ENCODE measurements at regions not wholly inside any gene's neighbourhood (a gene's known extent, or its start where the extent isn't known, plus 50 kb on each side); places are given as distances from the start of the nearest gene placed in this dataset.
"Not testable (repeated sequence)": the region's sequence is repeated elsewhere in the genome, so short reads cannot be mapped to it uniquely, and the experiment has no call there.

DNA sequence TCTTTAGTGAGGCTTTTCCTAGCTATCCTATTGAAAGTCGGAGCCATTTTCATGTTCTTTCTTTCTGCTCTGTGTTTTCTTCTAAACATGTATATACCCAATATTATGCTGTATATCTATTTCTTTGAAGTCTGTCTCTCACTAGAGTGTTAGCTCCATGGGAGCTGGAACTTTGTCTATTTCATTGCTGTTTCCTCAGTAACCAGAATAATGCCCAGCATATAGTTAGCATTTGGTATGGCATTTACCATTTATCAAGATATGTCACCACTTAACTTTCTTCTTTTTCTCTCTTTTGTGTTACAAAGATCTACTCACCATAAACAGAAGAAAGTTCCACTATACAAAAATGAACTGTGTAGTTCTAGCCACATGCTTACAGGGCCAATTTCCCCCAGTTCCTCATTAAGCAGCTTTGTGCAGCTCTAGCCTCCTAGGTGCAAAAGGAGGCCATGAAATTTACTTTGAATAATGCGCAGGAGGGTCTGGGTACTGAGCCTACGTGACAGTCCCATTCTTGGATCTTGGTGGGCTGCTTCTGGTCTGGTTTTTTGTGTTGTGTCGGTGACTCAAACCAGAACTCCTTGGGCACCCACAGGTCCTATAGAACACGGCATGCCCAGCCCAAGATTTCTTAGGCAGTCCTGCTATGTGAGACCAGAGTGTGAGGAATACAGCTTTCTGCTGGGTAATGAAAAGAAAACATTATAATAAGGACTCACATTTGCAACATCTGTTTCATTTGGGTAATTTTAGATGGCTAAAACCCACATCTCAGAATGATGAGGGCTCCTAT, 302.3 kb upstream of the IGFBP7 start:
- no peak for DNase-seq (ENCODE audit: low spot score)

DNA sequence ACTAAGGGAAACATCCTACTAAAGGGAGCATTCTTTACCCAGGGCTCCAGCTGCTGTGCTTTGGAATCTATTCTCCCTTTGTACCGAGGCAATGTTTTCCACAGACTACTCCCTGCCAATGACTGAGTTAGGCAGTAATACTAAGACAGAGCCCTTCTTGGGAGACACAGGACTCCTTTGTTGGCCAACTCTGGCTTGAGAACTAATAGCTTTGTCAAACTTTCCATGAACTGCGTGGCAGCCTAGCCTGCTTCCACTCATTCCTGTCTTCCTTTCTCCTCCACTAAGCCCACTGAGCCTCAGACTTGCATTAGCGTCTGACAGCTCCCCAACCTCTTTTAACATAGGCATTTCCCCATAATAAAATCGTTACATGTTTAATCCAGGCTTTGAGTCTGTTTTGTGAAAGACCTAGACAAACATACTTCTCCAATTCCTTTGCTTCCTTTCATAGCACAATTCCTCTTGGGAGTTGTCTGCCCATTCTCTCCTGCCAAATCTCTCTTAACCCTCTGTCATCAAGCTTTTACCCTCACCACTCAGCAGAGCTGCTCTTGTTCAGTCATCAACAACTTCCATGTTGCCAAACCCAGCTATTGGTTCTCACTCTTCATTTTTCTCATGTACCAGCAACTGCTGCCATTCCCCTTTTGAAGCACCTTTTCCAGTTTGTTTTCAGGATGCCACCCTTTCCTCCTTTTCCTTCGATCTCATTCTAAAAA, 300.3 kb upstream of the IGFBP7 start:
- no peak for DNase-seq (ENCODE audit: low spot score)

DNA sequence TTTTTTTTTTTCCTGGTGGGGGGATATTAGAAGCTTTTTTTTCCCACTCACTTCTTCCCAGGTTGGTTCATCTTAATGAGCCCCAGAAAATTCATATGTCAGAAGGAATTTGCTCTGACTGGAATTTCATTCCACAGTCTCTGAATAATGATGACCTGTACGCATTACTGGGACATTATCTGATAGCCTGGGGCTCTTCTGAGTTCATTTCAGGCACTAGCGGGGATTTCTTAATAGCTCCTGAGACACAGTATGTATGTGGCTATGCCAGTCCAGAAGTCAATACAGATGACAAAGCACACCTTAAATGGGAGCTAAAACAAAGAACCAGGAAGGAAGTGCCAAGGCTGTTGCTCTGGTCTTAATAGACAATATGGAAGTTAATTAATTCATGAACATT, 295.2 kb upstream of the IGFBP7 start:
- DNase-seq (ENCODE audit: low spot score): no peak

DNA sequence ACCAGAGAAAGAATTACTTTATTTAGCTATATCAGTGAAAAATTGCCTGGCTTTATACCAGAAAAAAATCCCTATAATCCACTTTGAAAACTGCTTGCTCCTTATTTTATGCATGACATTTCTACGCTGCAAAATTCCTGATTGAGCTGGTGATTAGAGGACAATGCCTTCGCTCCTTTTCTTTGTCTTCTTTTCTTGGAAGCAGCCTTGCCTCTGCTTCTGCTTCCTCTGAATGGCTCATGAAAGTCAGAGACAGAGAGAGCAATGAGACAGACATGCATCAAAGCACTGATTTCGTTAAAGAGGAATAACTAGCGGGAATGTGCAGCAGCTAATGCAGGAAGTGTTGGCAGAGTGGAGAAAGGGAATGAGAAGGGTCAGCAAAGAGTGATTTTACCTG, 294.3 kb upstream of the IGFBP7 start:
- DNase-seq (ENCODE audit: low spot score): no peak

DNA sequence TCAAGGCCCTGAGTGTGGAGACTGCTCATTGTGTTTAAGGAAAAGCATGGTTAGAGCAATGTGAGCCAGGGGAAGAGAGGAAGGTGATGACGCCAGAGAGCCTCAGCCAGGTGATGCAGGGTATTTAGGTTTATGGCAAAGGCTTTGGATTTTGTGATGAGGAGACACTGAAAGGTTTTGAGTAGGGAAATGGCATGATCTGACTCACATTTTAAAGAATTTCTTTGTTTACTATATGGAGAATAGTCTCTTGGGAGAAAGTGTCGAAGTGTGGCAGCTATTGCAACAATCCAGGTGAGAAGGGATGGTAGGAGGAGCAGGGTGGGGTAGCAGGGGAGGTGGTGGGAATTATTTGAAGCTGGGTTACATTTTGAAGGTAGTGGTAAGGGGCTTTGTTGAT, 293.4 kb upstream of the IGFBP7 start:
- no peak for DNase-seq (ENCODE audit: low spot score)

DNA sequence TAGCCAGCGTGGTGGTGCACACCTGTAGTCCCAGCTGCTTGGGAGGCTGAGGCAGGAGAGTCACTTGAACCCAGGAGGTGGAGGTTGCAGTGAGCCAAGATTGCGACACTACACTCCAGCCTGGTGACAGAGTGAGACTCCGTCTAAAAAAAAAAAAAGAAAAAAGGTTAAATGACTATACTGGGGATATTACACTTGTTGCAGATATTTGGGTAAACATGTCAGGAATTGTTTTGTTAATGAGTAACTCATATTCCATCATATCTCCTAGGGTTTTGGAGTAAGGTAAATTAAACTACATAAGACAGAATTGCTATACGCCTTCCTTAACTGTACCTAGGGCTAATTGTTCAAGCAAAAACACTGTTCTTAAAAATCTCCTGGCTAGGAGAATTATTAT, 291.4 kb upstream of the IGFBP7 start:
- no peak for DNase-seq (ENCODE audit: low spot score)

DNA sequence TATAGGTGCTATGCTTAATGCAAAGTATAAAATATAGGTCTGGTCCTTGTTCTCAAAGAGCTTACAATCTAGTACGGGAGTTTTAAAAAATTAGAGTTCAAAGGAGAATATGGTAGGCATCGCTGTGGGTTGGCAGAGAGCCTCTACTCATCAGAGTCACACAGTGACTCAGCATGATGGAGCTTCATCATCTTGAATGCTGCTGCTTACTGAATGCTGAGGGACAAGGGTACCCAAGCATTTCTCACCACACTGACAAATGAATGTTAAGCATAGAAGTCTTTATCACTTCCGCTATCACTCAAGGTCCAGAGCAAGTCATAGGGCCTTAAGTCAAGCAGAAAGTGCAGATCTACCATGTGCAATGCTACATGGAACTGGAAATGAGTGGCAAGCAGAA, 268.6 kb upstream of the IGFBP7 start:
- no peak for DNase-seq (ENCODE audit: low spot score)

DNA sequence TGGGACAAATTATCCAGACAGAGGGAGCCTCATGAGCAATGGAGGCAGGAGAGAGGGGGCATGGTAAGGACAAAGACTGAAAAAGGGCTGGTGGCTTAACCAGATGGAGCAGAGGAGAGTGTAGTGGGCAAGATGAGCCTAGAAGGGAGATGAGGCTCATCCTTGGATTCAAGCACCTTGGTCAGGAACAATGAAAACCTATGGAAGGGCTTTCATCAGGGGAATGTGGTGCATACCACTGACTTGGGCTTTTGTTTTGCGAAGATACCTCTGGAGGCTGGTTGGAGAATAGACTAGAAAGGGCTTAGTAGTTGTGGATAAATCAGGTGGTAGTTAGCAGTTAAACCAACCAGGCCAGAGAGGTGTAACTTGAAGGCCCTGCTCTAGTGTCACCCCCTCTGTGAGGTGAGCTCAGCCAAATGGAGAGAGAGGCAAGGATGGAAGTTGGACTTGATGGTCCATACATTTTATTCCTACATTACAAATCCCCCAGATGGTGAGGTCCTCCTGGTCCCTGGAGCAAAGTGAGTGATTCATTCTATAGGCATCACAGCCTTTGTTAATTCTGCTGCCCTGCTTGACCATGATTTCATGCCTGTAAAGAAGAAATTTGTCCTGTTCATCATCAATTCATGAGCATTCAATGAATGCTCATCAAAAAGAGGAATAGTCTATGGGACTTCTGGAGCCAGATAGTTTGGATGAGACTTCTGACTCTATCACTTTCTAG, 264.8 kb upstream of the IGFBP7 start:
- no peak for DNase-seq (ENCODE audit: low spot score)

DNA sequence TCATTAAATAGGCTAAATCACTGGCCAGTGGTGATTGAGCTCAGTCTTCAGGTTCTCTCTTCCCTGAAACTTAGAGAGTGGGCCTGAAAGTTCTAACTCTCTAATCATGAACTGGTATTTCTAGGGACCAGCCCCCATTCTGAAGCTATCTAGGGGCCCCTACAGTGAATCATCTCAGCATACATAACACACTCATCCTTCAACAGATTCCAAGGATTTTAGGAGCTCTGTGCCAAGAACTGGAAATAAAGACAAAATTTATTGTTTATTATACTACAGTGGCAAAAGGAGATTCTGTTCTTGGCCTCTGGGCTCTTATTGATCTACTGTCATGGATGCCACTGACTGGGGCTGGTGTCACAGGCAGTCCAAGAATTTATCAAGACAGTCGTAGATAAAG, 263.8 kb upstream of the IGFBP7 start:
- DNase-seq (ENCODE audit: low spot score): no peak

DNA sequence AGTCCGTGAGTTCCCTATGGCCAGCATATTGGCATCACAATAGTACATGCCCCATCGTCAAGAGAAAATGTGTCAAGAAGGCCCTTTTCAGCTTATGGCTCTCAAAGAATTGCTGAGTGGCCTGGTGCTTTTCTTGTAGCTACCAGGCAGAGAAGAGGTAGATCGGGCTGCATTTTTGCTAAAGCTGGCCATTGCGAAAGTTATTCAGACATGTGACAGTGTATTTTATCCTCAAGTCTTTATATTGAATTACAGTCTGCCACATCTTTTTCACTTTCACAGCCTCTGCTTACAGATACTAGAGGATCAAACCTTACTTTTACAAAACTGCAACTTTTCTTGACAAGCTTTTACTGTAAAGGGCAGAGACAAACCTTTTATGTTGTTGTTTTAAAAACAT, 261.5 kb upstream of the IGFBP7 start:
- DNase-seq (ENCODE audit: low spot score): no peak

DNA sequence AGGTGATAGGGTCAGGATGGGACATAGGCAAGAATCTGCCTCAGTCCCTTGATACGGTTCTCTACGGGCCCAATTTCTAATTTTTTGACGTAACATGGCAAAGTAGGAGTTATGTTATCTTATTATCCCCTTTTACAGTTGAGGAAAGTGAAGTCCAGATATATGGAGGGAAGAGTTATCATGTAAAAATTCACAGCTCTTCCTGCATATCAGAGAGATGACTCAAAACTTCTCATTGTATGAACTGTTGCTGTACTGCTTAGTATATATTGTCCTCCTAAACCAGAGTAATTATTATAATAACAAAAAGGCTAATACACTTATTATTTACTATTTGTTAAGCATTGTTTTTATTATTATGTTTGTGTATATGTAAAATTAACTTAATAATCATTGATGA, 260.5 kb upstream of the IGFBP7 start:
- DNase-seq (ENCODE audit: low spot score): no peak

DNA sequence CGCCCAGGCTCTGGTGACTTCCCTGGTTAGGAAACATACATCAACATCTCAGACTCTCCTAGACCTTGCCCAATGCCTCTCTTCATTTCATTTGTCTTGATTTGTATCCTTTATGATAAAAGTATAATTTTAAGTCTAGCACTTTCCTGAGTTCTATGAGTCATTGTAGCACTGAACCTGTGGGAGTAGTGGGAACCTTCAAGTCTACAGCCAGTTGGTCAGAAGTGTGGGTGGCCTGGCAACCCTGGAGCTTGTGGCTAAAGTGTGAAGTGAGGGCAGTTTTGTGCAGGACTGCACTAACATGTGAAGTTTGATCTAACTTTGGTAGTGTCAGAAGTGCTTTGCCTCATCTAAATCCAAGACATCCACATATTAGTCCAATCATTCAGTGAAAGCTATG, 259.3 kb upstream of the IGFBP7 start:
- DNase-seq (ENCODE audit: low spot score): no peak

DNA sequence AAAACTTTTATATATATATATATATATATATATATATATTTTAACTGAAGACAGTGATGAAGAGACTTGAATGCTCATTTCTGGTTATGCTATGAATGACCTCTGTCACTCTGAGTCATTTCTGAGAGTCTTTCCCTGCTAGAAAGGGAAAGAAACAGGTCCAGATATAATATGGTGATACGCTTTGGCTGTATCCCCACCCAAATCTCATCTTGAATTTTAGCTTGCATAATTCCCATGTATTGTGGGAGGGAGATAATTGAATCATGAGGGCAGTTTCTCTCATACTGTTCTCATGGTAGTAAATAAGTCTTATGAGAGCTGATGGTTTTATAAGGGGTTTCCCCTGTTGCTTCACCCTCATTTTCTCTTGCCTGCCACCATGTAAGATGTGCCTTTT, 254.1 kb upstream of the IGFBP7 start:
- DNase-seq (ENCODE audit: low spot score): no peak

DNA sequence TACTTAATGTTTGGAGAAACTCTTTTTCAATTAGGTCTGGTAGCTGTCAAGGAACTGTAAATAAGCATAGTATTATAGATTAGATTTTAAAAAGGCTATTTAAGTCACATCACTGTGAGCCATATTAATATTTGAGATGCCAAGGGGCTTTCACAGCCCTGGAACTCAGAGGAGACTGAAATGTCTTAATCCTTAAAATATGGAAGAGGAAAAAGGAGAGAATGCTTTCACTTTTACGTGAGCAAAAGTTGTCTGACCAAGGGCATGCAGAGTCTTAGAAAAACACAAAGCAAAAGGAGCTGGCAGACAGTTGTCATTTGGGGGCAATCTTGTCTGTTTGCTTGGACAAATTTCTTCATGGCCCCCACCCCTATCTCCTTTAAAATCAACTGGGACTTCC, 253.2 kb upstream of the IGFBP7 start:
- no peak for DNase-seq (ENCODE audit: low spot score)

DNA sequence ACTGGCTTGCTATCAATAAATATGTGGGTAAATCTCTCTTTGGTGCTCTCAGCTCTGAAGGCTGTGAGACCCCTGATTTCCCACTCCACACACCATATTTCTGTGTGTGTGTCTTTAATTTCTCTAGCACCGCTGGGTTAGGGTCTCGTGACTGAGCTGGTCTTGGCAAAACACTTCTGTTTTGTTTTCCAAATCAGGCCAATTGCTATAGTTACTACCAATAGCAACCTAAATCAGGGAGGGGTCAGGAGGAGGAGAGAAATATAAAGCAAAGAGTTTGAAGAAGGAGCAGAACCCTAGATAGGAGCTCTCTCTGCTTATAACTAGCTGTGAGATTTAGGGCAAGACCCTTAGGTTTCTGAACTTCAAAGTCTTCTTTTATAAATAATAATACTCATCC, 250.5 kb upstream of the IGFBP7 start:
- DNase-seq (ENCODE audit: low spot score): no peak

DNA sequence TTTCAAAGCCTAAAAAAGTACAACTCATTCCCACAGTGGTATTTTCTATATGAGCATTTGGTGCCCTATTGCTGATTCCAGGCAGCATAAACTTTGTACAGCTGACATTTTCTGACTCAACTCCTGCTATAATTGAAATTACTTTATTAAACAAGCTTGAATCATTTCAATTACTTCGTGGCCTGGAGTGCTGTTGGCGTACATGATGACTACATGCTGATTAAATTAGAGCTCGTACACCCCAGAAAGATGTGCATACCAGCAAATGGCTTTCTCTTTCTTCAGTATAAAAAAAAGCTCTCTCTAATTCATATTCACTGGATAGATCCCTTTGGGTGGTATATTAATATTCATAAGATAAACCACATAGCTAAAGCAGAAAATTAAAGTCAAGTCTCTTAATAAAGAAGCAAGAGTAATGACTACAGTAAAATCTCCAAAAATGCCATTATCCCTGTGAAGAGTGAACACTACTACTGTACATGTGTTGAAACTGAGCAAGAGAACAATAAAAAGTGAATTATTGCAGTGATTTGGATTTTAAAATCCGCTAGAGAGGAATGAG, 245.0 kb upstream of the IGFBP7 start:
- DNase-seq (ENCODE audit: low spot score): no peak

DNA sequence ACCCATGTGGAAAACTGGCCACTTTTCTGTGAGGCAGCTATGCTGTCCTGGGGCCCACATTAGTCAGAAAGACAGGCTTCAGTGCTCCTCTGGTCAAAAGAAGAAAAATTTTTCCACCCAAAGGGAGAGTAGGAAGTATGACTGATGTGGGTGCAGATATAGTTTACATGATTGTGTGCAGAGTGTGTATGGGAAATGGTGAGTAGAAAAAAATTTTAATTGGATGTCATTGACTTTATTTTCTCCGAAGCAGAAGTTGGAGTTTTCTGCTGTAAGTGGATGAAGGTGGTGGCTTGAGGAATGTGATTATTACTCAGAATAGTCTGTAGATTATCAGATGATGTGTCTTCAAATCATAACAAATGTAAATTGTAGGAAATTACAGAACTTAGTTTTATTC, 241.5 kb upstream of the IGFBP7 start:
- DNase-seq (ENCODE audit: low spot score): no peak

DNA sequence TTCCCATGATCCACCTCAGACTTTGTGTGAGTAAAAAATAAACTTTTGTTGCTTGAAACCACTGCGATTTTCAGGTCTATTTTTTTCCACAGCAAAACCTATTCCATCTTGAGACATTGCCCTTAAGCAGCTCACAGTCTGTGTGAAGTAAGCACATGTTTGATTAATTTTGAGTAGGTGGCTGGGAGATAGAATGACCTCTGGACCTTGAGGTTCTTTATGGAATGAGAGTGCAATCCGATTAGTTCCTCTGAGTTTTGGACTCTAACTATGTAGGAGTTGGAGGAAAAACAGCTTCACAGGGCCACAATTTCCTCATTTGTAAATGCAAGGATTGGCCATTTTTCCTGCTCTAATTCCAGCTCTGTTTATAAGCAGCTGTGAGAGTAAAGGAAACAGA, 234.1 kb upstream of the IGFBP7 start:
- DNase-seq (ENCODE audit: low spot score): no peak

DNA sequence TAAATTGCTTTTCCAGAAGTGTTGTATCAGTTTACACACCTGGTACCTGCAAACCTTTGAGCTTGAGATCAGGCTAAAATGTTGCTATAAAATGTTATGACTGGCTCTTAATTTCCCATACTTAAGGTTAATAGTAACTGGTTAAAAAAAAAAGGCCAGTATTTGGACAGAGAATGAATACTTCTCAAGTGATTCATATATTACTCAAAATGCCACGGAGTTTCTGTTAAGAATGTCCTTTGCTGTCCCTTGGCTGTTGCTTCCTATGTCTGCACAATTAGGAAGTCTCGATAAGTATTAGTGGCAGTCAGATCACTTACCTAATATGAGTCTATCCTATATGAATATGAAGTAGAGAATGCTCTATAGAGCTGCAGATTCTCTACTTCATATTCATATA, 232.2 kb upstream of the IGFBP7 start:
- DNase-seq (ENCODE audit: low spot score): no peak

DNA sequence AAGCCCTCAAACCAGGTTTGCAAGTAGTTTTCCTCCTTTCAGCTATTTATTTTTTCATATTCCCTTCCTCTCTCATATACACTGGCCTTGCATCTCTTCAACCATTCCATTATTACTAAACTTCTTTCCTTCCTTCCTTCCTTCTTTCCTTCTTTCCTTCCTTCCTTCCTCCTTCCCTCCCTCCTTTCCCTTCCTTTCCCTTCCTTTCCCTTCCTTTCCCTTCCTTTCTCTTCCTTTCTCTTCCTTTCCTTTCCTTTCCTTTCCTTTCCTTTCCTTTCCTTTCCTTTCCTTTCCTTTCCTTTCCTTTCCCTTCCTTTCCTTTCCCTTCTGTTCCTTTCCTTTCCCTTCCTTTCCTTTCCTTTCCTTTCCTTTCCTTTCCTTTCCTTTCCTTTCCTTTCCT, 228.7 kb upstream of the IGFBP7 start:
- not testable (repeated sequence) for DNase-seq (ENCODE audit: low spot score)

DNA sequence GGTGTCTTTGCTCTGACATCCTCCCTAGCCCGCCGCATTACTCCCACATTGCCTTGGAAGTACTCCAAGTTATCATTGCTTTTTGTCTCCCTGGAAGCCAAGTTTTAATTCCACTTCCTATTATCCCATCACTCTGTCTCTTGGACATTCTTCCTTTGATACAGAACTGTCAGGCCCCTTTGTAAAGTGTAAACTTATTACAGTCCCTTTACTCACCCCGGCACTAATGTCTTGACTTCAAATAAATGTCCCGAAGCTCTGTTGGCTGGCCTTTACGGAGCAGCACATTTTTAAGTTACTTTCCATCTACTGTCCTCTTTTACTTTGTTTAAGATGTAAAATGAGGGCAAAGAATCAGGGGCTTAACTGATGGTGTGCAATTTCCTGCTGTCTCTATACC, 223.5 kb upstream of the IGFBP7 start:
- no peak for DNase-seq (ENCODE audit: low spot score)

DNA sequence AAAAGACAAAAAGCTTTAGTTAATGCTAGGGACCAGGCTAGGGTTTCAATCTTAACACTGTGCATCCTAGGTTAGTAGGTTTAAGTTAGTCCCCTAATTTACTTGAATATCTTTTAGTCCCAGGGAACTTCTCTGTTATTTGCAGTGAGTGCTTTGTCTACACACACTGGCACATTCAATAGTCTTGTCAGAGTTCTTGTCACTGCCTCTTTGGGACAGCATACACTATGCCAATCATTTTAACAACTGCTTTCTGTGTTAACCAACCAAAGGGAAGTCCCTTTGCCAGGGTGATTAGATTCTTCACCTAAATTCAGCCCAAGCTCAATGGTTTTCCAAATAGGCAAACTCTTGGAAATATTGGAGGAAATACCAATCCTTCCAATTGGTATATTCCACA, 221.8 kb upstream of the IGFBP7 start:
- DNase-seq (ENCODE audit: low spot score): no peak

DNA sequence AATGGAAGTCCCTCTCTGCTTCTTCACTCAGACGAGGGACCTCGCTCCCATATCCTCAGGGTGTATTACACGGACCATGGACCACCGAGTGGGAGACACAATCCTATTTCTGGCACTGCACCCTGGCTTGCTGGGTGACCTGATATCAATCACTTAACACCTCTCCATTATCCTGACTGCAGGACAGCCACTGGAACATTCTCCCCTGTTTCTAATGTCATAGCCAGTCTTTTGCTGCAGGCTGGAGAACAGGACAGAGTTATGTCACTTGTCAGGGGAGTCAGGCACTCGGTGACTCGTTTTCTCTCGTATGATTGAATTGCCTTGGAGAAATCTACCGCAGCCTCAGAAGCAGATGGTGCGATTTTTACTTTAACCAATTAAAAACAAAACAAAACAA, 219.1 kb upstream of the IGFBP7 start:
- no peak for DNase-seq (ENCODE audit: low spot score)

Data from activated CD4-positive, alpha-beta T cell treated with anti-CD3 and anti-CD28 coated beads, Interleukin-2, Interleukin-4, amounts not matched to agents 100 ng/mL and 50 ng/mL, durations not matched to agents 16 hours and 8 hours (primary cell).